Activated T-cell treated with anti-CD3 and anti-CD28 coated beads, Interleukin-2, amount 50 U/mL, for 24 hours (primary cell): ENCODE measurements at regions not wholly inside any gene's neighbourhood (a gene's known extent, or its start where the extent isn't known, plus 50 kb on each side); places are given as distances from the start of the nearest gene placed in this dataset.

Experiments used
- DNase-seq: peaks from one replicate; pipeline ENCODE4 v3.0.0-alpha.2; 2020
- H3K27ac Mint-ChIP-seq: 2 replicates; pipeline ENCODE4 v1.8.0; 2020; ENCODE audit warnings: mild to moderate bottlenecking, mixed read lengths
- H3K27me3 Mint-ChIP-seq: 2 replicates; pipeline ENCODE4 v1.8.0; 2020; ENCODE audit warnings: mixed read lengths
- H3K36me3 Mint-ChIP-seq: 2 replicates; pipeline ENCODE4 v1.8.0; 2020; ENCODE audit warnings: low read depth, mixed read lengths
- H3K4me1 Mint-ChIP-seq: 2 replicates; pipeline ENCODE4 v1.8.0; 2020; ENCODE audit warnings: low read depth, mixed read lengths
- H3K4me3 Mint-ChIP-seq: 2 replicates; pipeline ENCODE4 v1.8.0; 2020; ENCODE audit warnings: mild to moderate bottlenecking, moderate library complexity, mixed read lengths
- H3K9me3 Mint-ChIP-seq: 2 replicates; pipeline ENCODE4 v1.8.0; 2020; ENCODE audit warnings: mixed read lengths

- H3K27me3 Mint-ChIP-seq, result no peaks in the 10 kb centered on the region
- H3K4me1 Mint-ChIP-seq, result no peaks in the 10 kb centered on the region
- H3K9me3 Mint-ChIP-seq, result no peaks in the 10 kb centered on the region
- no peak for DNase-seq
- no peak overlapping the region for H3K27ac Mint-ChIP-seq
- no peaks in the 10 kb centered on the region for H3K36me3 Mint-ChIP-seq
- no peak overlapping the region for H3K4me3 Mint-ChIP-seq
Observed at GRCh38 chr4:54527532-54527931, 130.2 kb upstream of the KIT start.

- Mint-ChIP-seq H3K9me3 (no peaks in the 10 kb centered on the region), H3K4me1 (no peaks in the 10 kb centered on the region), H3K27me3 (peaks cover 21% of the 10 kb centered on the region), H3K36me3 (no peaks in the 10 kb centered on the region), H3K4me3 (no peak overlapping the region), H3K27ac (no peak overlapping the region)
- no peak for DNase-seq
Observed at GRCh38 chr4:54539500-54540029, 118.2 kb upstream of the KIT start.

- Mint-ChIP-seq H3K27ac (no peak overlapping the region), H3K27me3 (peaks cover 18% of the 10 kb centered on the region), H3K4me1 (no peaks in the 10 kb centered on the region), H3K9me3 (no peaks in the 10 kb centered on the region), H3K4me3 (no peak overlapping the region), H3K36me3 (no peaks in the 10 kb centered on the region)
- no peak for DNase-seq
Observed at GRCh38 chr4:54540931-54541330, 116.8 kb upstream of the KIT start.

DNA sequence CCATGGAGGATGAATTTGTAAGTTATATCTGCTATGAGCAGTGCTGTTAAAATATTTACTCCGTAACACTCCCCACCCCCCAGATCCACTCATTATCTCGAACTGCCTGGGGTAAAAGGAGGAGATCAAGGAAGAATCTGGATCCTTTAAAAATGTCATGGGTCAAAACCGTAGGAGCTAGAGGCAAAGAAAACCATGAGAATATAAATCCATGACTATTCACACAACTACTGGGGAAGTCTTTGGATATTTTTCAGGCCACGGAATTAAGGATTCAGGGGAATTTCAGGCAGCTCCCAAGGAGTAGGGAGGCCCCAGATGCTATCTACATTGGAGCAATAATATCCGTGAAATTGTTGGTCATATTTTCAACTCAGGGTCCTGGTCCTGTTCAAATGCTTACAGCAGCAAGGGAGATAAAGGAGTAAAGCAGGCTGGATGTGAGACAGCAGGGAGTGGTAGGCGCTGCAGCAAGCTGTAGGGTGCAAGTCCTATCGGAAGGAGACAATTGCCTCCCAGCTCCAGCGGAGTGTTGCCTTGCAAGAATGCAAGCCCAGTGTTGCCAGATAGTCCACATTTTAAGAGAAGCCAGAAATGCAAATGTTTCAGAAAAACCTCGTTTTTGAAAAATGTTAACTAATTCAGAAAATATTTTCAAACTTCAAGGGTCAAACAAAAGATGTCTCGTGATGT lies 116.2 kb upstream of the KIT start:
- no peak overlapping the region for H3K4me3 Mint-ChIP-seq
- H3K4me1 Mint-ChIP-seq, result no peaks in the 10 kb centered on the region
- no peaks in the 10 kb centered on the region for H3K36me3 Mint-ChIP-seq
- peaks cover 18% of the 10 kb centered on the region for H3K27me3 Mint-ChIP-seq
- H3K27ac Mint-ChIP-seq, result no peak overlapping the region
- DNase-seq, result no peak
- H3K9me3 Mint-ChIP-seq, result no peaks in the 10 kb centered on the region

GRCh38 chr4:54542119-54542438 lies 115.7 kb upstream of the KIT start:
- H3K9me3 Mint-ChIP-seq, result no peaks in the 10 kb centered on the region
- no peaks in the 10 kb centered on the region for H3K4me1 Mint-ChIP-seq
- H3K36me3 Mint-ChIP-seq, result no peaks in the 10 kb centered on the region
- no peak for DNase-seq
- H3K27ac Mint-ChIP-seq, result no peak overlapping the region
- H3K4me3 Mint-ChIP-seq, result no peak overlapping the region
- H3K27me3 Mint-ChIP-seq, result peaks cover 18% of the 10 kb centered on the region

DNA sequence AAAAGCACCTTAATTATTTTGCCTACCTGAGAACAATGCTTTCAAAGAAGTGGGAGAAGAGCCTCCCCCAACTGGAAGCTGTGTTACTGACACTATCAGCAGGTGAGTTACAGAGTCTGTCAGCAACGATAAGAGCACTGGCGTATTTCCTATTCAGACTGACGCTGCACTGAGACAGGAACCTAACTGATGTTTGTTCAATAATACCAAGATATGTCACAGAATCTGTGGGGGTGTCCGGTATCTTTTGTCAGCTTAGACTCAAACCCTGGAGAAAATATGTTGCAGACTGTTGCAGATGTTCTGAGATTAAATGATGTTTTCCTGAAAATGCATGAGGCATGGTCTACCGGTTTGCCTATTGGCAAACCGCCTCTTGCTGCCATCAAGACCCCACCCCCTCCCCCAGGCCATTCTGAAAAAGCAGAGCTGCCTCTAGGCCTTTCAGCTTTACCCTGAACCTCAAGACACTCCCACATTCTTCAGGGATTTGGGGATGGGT lies 115.2 kb upstream of the KIT start:
- no peak for DNase-seq
- peaks cover 3% of the 10 kb centered on the region for H3K4me1 Mint-ChIP-seq
- H3K27me3 Mint-ChIP-seq, result peaks cover 18% of the 10 kb centered on the region
- H3K9me3 Mint-ChIP-seq, result no peaks in the 10 kb centered on the region
- no peak overlapping the region for H3K4me3 Mint-ChIP-seq
- H3K27ac Mint-ChIP-seq, result no peak overlapping the region
- H3K36me3 Mint-ChIP-seq, result no peaks in the 10 kb centered on the region

DNA sequence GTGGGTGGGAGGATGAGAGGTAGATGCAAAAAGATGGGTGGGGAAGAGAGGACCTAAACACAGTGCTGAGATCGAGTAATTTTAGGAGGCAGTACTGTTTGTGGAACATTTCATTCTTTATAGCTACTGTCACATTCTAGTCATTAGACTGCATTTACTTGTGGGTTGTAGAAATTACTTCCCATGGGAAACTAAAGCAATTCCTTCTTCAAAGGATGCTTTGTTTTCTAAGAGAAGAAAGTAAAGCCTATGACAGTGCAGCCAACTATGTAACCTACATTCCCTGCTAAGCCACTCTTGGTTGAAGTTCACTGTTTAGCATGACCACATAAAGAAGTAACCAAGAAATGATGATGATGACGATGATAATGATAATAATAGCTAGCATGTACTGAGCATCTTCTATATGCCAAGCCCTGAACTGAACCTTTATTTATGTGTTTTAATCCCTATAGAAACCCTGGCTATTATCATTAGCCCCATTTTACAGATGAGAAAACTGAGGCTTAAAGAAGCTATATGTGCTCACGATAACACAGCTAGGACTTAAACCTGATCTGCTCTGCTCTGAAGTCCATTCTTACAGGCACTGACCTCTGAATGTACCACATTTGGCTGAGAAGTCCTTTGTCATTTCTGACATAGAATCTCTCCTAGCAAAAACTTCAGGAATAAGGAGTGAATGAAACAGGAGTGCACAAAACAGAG lies 114.5 kb upstream of the KIT start:
- no peak for DNase-seq
- peaks cover 18% of the 10 kb centered on the region for H3K27me3 Mint-ChIP-seq
- H3K9me3 Mint-ChIP-seq, result no peaks in the 10 kb centered on the region
- H3K4me3 Mint-ChIP-seq, result no peak overlapping the region
- peaks cover 4% of the 10 kb centered on the region for H3K4me1 Mint-ChIP-seq
- no peak overlapping the region for H3K27ac Mint-ChIP-seq
- no peaks in the 10 kb centered on the region for H3K36me3 Mint-ChIP-seq

- Mint-ChIP-seq H3K27ac (no peak overlapping the region), H3K36me3 (no peaks in the 10 kb centered on the region), H3K4me3 (no peak overlapping the region), H3K27me3 (peaks cover 9% of the 10 kb centered on the region), H3K9me3 (no peaks in the 10 kb centered on the region), H3K4me1 (peaks cover 4% of the 10 kb centered on the region)
- DNase-seq, result no peak
Observed at GRCh38 chr4:54545663-54546424, 111.9 kb upstream of the KIT start.

DNA sequence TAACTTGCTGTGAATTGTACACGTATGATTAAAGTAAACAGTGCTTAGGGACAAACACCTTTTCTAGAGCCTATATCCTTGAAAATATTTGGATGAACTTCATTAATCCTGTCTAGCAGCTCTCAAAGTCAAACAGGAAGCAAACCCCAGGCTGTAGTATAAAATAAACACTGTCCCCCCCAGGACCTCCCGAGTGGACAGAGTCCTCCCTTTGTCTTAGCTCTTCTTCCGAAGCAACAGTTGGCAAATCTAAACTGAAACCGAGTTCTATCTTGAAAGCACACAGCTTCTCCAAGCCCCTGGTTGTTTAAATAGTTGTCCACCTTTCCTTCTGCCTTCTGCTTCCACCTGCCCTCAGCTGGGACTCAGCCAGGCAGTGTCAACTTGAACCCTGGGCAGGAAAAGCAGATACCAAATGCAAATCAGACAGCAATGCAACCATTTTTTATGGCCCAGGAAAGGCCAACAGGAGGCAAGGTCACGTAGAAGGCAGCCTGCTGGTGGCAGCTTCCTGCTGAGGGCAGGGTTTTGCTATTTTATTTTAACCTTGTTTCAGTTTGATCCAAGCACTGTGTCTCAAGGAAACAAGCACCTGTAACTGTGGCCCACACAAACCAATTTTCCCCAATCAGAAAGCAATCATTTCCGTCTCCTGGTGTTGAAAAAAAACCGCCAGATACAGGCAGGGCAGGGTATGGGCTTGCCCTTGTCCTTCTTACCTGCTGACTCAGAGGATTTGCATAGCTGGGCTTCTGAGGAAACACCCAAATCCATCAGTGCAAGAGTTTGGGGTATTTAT lies 110.3 kb upstream of the KIT start:
- DNase-seq, result no peak
- H3K36me3 Mint-ChIP-seq, result no peaks in the 10 kb centered on the region
- H3K4me3 Mint-ChIP-seq, result no peak overlapping the region
- H3K27me3 Mint-ChIP-seq, result peaks cover 5% of the 10 kb centered on the region
- H3K27ac Mint-ChIP-seq, result peak overlapping the region; percentile 60
- H3K4me1 Mint-ChIP-seq, result peaks cover 4% of the 10 kb centered on the region
- no peaks in the 10 kb centered on the region for H3K9me3 Mint-ChIP-seq

DNA sequence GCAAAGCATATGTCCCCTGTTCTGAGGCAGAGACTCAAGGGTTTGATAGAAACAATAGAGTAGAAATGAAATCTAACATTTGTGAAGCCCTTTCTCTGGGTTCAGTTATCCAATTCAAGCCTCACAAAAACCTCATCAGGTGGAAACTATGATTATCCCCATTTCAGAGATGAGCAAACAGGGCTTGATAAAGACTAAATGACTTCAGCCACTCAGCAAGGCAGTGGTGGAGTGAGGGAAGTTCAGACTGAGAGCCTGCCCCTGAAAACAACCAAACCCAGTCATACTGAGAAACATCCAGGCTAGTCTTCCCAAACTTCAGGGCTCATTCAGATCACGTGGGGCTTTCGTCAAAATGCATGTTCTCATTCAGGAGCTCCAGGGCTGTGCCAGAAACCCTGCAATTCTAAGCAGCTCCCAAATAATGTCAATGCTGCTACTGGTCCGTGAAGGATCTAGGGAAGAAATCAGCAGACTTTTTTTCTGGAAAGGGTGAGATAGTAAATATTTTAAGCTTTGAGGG lies 109.6 kb upstream of the KIT start:
- Mint-ChIP-seq H3K27ac (peak overlapping the region; percentile 60), H3K4me3 (no peak overlapping the region), H3K9me3 (no peaks in the 10 kb centered on the region), H3K27me3 (peaks cover under 1% of the 10 kb centered on the region), H3K36me3 (no peaks in the 10 kb centered on the region), H3K4me1 (peaks cover 4% of the 10 kb centered on the region)
- no peak for DNase-seq

DNA sequence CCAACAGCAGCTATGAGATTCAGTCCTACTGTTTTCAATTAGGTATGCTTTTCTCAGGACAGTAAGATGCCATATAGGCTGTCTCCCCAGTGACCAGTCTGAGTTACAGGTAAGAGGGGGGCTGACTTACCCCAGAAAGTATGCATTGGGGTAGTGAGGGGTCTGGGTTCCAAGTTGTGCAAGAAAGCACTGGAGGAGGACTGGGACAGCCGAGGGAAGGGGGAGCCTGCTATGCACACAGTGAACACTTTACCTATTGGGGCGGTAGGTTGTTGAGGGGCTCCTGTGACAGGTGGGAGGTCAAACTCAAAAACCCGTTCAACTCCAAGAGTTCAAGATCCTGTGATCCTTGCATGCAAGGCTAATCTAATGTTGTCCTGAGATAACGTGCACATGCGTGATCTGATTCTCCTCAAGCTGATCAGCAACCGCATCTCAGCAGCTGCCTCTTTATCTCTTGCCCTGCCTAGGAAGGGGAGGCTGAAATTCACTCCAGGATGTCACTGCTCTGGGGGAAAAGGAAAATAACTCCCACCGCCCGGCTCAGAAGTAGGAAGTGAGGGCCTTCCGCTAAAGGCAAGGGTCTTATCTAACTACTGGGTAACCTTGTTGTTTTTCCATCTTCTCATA lies 108.8 kb upstream of the KIT start:
- Mint-ChIP-seq H3K27ac (no peak overlapping the region), H3K4me1 (peaks cover 4% of the 10 kb centered on the region), H3K4me3 (no peak overlapping the region), H3K27me3 (no peaks in the 10 kb centered on the region), H3K36me3 (no peaks in the 10 kb centered on the region), H3K9me3 (no peaks in the 10 kb centered on the region)
- DNase-seq, result no peak

DNA sequence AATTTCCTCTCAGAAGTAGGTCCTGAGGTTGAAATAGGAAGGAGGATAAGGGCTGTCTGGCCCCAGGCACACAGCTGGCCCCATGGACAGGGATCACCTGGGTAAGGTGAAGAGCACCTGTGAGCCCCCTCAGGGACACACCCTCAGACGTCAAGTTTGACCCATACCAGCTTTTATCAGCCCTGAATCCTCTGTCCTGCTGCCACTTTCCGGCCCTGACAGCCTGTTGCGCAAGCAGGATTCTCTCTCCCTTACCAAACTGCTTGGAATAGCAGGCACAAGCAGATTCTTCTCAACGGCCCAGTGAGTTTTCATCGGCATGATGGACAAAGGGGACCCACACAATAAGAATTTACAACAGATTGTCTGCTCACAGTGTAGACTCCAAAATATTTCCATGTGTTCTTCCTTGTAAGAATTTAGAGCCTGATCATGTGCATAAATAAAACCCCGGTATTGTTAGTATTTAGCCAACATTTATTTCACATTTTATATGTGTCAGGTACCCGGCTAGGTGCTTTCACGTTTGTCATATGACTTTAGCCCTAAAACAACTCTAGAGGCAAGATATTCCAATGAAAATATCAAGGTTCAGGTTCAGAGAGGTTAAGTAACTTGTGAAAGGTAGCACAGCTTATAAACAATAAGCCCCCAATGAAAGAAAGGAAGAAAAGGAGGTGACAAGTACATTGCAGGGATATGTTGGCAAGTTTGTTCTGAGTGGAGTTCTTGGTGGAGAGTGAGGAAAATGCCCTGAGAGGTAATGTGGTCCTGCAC lies 107.2 kb upstream of the KIT start:
- H3K27me3 Mint-ChIP-seq, result no peaks in the 10 kb centered on the region
- no peak overlapping the region for H3K27ac Mint-ChIP-seq
- peaks cover 4% of the 10 kb centered on the region for H3K4me1 Mint-ChIP-seq
- H3K9me3 Mint-ChIP-seq, result no peaks in the 10 kb centered on the region
- no peaks in the 10 kb centered on the region for H3K36me3 Mint-ChIP-seq
- H3K4me3 Mint-ChIP-seq, result no peak overlapping the region
- DNase-seq, result no peak

DNA sequence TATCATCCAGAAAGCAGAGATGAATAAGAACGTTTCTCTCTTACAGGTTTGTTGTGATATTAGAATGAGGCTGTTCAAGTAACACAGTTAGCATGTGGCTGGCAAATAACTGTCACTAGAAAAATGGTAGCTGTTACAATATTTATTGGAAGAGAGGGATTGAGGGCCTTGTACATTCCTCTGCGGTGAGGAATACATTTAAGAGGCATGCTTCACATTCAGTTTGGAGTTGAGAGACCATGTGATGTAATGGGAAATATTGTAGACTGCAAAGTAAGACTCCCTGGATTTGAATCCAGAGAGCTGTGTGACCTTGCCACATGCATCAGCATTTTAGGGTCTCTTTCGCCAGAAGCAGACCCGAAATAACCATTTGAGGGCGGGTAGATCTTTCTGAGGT lies 104.8 kb upstream of the KIT start:
- Mint-ChIP-seq H3K27ac (no peak overlapping the region), H3K36me3 (no peaks in the 10 kb centered on the region), H3K4me1 (no peaks in the 10 kb centered on the region), H3K27me3 (no peaks in the 10 kb centered on the region), H3K9me3 (no peaks in the 10 kb centered on the region), H3K4me3 (no peak overlapping the region)
- DNase-seq, result no peak
